IPS-NIHi7 (cell line): ENCODE measurements at regions not wholly inside any gene's neighbourhood (a gene's known extent, or its start where the extent isn't known, plus 50 kb on each side); places are given as distances from the start of the nearest gene placed in this dataset.
"Not testable (repeated sequence)": the region's sequence is repeated elsewhere in the genome, so short reads cannot be mapped to it uniquely, and the experiment has no call there.

Experiments
- DNase-seq: peaks from one replicate; pipeline ENCODE4 v3.0.0; 2012; ENCODE audit warnings: mixed read lengths; ENCODE audit errors: extremely low spot score

DNA sequence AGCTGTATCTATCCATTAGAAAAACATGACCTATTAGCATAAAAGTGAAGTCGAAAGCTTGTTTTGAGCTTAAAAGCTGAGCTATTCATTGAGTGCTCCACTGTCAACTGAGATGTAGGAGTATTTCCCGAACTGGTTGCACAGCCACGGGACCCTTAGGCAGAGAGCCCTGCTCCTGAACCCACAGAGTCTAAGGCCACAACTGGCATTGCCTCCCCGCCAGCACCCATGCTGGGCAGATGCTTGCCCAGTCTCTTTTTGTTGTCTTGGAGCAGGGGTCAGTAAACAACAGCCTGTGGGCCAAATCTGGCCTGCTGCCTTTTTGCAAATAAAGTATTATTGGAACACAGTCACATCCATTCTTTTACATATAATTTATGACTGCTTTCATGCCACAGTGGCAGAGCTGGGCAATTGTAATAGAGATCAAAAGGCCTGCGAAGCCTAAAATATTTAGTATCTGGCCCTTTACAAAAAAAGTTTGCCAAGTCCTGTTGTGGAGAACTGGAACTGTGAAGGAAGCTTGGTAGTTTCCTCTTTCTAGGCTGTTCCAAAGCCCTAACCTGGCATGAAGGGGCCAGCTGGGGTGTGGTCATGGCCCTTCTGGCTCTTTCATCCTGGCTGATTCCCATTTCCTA lies 58.4 kb upstream of the WAPL start:
- DNase-seq: no peak

DNA sequence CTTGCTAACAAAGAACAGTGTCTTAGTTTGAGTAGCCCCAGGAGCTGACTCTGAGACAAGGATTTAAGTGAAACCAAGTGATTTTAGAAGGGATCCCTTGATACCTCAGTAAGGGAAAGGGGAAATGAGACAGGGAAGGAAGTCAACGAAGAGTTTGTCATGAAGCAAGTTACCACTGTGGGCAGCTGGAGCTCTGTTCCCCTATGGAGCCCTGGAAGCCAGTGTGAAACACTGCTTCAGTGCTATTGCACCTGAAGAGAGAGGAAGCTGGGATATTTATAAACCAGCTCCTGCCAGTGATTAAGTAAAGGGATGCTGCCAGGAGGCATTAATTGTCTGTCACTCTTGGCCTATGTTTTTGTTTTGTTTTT lies 58.9 kb upstream of the WAPL start:
- DNase-seq: no peak

DNA sequence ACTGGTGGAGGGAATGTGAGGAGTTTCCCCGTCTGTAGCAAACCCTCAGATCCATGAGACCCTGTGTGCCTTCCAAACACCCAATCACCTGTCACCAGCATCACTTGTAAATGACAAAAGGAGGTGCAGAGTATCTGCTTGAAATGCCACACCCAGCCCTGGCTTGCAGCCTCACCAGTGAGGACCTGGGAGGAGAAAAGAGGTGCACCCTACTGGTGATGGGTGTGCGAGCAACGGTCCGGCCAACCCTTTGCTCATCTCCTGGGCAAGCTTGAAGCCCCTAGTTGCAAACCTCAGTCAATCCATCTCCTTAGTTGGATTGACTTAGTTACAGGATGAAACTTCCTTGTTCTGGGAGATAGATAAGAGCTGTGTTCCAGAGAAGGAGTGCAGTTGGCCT lies 62.4 kb upstream of the WAPL start:
- peak; percentile 68 for DNase-seq

DNA sequence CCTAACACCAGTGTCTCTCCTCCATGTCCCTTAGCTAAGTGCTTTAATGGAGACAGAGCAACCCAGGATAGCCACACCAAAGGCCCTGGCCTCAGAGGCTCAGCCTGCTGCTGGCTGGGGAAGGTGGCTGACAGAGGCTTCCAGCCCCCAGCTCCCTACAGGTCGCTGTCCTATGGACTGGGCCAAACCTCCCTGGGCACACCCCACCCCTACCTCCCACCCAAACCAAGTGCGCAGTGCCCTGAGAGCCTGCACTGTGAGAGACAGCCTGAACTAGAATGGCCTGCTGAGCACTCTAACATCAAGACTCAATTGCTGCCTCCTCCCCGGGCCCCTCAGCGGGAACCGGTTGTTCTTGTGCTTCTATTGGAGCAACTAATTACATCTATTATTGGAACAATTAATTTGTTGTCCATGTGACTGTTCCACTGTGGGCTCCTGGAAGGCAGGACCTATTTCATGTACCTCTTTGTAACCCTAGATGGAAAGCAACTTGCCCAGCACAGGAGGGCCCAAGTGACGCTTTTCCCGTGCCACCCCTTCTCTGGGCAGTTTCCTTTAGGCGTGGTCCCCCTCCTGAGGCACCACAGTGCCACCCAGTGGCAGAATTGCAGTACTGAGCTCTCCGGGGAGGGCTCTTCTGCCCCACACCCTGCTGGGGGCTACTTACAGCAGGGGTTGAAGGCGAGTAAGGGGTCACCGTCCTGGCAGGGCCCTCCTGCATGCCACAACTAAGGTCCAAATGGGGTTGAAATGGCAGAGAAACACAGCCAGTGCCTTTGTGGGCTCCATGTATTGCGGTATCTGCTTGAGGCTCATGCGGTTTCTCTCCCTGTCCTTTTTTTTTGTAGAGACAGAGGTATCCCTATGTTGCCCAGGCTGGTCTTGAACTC lies 63.7 kb upstream of the WAPL start:
- DNase-seq: peak; percentile 93

GRCh38 chr10:86586516-86586915 lies 64.9 kb upstream of the WAPL start:
- DNase-seq: no peak

GRCh38 chr10:86588781-86589180 lies 65.6 kb upstream of the OPN4 start:
- DNase-seq: not testable (repeated sequence)

DNA sequence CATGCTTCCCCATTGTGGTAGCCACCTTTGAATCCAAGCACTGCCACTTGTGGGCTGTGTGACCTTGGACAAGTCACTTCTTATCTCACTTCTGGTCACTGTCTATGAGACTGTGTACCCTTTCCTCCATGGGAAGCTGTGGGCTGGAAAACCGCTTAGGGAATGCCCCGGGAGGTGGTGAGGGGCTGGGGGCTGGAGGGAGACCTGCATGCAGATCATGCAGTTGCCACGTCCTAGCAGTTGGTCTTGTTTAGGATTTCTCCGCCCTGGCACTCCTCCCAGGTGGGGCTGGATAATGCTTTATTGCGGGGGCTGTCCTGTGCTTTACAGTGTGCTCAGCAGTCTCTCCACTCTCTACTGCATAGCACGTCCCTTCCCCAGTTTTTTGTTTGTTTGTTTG lies 62.9 kb upstream of the OPN4 start:
- DNase-seq: no peak

- no peak for DNase-seq
Observed at GRCh38 chr10:86592413-86592812, 61.9 kb upstream of the OPN4 start.

- DNase-seq: no peak
Observed at GRCh38 chr10:86594535-86594934, 59.8 kb upstream of the OPN4 start.

- no peak for DNase-seq
Observed at GRCh38 chr10:86595496-86595895, 58.9 kb upstream of the OPN4 start.

- DNase-seq: no peak
Observed at GRCh38 chr10:86596266-86596665, 58.1 kb upstream of the OPN4 start.

DNA sequence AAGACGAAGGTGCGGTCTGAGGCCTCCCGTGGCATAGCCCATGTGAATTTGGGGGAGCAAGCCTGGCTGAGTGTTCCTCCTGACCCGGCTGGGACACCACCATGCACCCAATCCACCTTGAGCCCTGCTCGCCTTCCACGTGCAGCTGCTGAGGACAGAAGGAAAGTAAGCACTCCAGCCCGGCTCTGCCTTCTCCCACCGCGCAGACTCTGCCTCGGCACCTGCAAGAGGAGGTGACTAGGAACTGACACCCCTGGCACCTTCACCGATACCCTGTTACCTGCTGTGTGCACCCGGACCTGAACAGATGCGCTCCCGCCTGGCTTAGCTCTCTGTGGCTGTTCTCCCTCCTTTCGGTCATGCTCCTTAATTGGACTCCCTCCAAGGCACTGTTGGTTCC lies 57.0 kb upstream of the OPN4 start:
- no peak for DNase-seq

GRCh38 chr10:86598151-86598550 lies 56.2 kb upstream of the OPN4 start:
- DNase-seq: no peak

- no peak for DNase-seq
Observed at GRCh38 chr10:86599041-86599440, 55.3 kb upstream of the OPN4 start.

DNA sequence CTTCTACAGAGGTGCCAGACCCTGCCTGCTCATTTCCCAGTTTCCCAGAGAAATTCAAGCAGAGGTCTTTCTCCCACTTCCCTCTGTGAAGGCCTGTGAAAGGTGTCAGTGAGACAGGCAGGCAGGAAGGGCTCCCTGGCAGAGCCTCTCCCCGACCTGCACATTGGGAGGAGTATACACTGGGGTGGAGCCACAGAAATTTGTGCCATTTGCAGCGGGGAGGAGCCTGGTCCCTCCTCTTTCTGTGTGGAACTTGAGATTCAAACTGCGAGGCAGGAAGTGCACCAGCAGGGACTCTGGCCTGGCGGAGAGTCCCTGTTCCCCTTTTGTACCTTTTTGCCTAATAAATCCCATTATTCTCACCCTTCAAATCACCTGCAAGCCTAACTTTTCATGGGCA lies 54.6 kb upstream of the OPN4 start:
- peak; percentile 60 for DNase-seq

GRCh38 chr10:86600296-86600695 lies 54.1 kb upstream of the OPN4 start:
- DNase-seq: no peak

DNA sequence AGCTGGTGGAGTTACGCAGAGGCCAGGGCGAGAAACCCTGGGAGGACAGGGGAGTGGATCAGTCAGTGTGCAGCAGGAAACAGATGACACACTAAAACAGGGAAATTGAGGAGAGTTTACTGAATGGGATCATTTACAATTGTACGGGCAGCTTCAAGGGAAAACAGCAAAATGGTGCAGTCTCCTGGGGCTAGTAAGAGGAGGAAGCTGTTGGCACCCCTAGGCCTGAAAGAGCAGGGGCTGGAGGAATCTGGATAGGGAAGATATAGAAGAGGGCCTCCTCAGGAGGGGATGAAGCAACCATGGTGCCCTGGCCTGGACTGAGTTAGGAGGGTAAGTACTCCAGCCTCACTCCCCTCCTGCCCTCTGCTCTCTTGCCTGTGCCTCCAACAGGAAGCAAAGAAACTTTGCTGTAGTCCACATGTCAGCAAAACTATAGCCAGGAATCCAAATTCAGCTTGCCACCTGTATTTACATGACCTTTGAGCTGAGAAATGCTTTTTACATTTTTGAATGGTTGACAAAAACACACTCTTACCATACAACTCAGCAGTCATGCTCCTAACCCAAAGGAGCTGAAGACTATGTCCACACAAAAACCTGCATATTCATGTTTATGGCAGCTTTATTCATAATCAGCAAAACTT lies 52.3 kb upstream of the OPN4 start:
- no peak for DNase-seq

DNA sequence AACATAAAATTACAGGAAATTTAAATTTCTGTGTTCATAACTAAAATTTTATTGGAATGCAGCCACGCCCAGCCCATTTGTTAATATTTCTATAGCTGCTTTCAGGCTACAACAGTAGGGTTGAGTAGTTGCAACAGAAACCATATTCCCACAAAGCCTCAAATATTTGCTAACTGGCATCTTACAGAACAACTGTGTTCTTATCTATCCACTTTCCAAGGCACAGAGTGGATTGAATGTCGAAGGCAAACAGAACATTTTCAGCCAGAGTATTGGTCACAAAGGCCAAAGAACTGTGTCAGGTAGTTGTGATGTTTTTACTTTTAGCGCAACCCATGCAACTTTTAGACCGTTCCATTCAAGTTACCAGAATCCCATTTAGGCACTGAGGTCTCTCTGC lies 51.1 kb upstream of the OPN4 start:
- DNase-seq: no peak
